PC-3 (cell line): ENCODE measurements at regions not wholly inside any gene's neighbourhood (a gene's known extent, or its start where the extent isn't known, plus 50 kb on each side); places are given as distances from the start of the nearest gene placed in this dataset.

ENCODE experiments used
- EZH2 ChIP-seq: fragments of 300-600 bp; sonication (generic); IDR thresholded peaks from one replicate; pipeline ENCODE4 v1.6.1; 2017; ENCODE audit warnings: antibody characterized with exemption, mild to moderate bottlenecking, low read length; ENCODE audit not compliant: unreplicated experiment
- EZH2phosphoT487 ChIP-seq: fragments of 300-600 bp; sonication (generic); IDR thresholded peaks from 2 replicates; pipeline ENCODE4 v1.6.1; 2018; ENCODE audit warnings: mild to moderate bottlenecking, antibody characterized with exemption, low read length, borderline replicate concordance
- TF ChIP-seq, protein P1 (sequence below): fragments of 300-600 bp; sonication (generic); conservative IDR thresholded peaks from 2 replicates; pipeline ENCODE4 v1.5.1; 2017; ENCODE audit warnings: antibody characterized with exemption, low read depth, mild to moderate bottlenecking, low read length

DNA sequence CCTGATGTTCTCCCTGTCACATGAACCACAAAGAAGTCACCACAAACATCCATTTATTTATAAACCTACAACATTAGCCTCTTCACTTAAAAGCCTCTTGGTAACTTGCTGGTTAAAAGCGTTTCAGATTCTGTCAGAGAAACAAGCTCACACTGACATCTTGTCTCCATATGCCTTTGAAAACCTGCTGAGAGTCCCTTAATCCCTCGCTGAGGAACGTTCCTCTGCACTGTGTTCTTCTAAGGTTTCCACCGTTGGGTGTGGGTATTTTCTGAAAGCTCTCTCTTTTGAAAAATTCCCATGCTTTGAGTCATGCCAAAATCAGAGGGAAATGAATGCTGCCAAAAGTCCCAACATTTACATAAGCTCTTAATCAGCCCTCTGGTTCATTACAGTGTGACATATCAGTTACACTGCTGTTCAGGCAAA lies 149.8 kb downstream of the CCDC34 start:
- TF ChIP-seq, protein P1, sequence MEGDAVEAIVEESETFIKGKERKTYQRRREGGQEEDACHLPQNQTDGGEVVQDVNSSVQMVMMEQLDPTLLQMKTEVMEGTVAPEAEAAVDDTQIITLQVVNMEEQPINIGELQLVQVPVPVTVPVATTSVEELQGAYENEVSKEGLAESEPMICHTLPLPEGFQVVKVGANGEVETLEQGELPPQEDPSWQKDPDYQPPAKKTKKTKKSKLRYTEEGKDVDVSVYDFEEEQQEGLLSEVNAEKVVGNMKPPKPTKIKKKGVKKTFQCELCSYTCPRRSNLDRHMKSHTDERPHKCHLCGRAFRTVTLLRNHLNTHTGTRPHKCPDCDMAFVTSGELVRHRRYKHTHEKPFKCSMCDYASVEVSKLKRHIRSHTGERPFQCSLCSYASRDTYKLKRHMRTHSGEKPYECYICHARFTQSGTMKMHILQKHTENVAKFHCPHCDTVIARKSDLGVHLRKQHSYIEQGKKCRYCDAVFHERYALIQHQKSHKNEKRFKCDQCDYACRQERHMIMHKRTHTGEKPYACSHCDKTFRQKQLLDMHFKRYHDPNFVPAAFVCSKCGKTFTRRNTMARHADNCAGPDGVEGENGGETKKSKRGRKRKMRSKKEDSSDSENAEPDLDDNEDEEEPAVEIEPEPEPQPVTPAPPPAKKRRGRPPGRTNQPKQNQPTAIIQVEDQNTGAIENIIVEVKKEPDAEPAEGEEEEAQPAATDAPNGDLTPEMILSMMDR = no peak
- TF ChIP-seq EZH2 (no peak), EZH2phosphoT487 (no peak)
